HG03039 (cell line): ENCODE measurements at regions not wholly inside any gene's neighbourhood (a gene's known extent, or its start where the extent isn't known, plus 50 kb on each side); places are given as distances from the start of the nearest gene placed in this dataset.
A peak's percentile ranks its signal among the peaks of the same experiment; 100 is the strongest.

Experiments used
- ATAC-seq: cut with Tn5 transposase; IDR thresholded peaks from one replicate; pipeline ENCODE4 v1.9.1; 2021; ENCODE audit warnings: mild to moderate bottlenecking, moderate library complexity; ENCODE audit not compliant: unreplicated experiment

DNA sequence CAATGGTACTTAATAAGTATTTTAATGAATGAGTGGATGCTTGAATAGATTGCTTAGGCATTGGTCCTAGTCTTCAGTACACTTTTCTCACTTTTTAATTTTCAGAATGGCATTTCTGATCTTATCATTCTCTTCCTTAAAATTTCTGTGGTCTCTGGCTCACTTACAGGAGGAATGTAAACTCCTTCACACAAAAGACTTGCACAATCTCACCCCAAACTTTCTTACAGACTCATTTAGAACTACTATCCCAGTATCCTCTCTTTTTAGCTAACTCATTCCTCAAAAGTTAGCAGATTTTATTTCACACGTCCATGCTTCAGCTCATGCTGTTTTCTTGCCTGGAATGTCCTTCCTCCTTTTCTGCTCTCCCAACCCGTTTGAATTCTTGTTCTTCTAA is 350.1 kb downstream of the GRXCR1 start:
- ATAC-seq, result no peak

DNA sequence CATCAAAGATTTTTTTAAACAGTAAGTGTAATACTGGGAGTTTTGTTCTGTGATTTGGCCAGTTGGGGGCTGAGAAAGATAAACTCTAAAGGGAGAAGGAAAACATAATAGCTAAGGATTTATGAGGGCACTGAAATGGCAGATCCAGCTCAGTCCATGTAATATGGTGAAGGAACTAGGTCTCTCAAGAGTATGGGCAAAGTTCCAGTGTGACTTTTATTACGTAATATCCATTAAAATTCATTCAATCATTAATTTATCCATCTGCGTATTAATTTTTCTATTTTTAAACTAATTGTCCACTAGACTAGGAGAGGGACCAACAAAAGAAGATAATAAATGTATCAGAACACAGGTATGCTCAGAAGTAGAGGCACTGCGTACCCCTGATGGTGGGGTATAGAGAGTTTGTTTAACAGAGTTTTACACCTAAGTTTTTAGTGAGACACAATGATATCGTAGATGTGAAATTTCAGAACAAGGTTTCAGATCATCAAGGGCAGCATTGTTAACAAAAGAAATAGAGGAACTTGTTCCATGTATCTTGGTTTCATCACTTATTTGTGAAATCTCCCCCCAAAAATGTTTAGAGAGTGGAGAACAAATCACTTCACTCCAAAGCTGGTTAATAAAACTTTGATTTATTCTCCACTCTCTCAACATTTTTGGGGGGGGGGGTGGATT is 351.1 kb downstream of the GRXCR1 start:
- no peak for ATAC-seq

DNA sequence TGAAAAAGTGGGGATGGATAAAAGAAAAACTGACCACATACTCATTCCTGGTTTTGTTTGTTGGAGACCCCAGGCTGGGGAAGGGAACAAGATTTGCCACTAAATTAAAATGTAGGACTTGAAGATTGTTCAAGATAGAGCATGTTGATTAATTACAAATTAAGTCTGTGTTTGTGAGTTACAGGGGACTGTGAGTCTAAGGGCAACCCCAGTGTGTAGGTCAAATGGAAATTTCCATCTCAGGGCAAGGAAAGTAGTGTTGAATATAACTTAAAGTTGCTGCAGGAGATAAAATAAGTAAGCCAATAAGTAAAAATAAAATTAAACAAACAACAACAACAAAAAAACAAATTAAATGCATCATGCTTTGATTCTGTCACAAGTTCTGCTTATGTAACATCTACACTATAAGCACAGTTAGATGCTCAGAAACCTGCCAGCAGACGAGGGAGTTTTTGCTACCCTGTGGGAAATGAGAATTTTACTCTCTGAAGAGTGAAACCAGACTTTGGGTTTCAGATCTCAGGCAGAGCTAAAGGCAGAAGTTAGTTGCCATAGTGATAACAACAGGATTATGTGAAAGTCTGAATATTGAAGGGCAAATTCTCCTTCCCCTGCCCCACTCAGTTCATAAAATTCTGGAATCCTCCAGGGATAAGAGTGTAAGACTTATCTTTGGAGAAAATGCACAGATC is 352.3 kb downstream of the GRXCR1 start:
- ATAC-seq, result peak; percentile 98

DNA sequence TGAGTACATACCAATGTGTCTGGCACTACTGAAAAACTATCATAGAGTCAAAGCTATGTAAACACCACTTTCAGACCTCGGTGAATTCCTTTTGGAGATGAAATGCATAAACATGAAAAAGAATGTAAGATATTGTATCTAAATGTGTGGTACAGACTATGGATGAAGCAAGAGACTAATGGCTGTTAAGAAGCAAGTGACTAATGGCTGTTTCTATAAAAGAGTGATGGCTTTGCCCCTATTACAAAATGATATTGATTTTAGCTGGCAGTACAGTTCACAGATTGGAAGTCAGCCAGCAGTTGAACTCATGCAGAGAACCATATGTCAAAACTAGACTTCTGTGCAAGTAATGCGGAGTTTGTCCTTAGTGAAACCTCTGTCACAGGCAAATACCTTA is 359.3 kb downstream of the GRXCR1 start:
- ATAC-seq, result no peak

DNA sequence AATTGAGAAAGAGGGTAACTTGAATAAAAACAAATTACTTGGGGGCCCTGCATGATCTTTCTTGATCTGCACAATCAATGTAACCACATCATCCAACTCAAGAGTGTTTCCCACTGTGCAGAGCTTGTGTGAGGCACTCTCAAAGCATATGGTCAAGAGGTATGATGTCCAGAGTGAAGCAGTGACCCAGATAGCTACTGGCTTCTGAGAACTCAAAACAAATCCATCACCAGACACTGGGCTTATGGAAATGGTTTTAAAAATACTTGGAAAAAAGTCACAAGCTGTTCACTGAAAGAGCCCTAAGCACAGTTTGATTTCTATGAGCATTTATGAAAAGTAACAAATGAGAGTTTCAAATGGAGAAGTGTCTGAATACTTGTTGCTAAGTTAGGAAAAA is 361.0 kb downstream of the GRXCR1 start:
- ATAC-seq, result no peak

DNA sequence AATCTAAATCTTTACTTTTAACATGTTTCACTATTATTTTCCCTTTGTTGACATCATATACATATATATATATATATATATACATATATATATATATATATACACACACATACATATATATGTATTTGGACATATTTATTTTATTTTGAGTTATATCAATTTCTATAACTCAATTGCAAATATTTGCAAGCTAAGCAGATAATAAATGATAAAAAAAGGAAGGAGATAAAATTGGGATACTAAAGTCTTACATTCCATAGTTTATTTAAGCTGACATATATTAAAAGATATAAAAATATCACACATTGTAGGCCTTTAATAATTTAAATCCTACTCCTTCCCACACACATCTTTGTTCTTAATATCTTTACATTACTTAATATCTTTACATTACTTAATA is 372.2 kb downstream of the GRXCR1 start:
- no peak for ATAC-seq

DNA sequence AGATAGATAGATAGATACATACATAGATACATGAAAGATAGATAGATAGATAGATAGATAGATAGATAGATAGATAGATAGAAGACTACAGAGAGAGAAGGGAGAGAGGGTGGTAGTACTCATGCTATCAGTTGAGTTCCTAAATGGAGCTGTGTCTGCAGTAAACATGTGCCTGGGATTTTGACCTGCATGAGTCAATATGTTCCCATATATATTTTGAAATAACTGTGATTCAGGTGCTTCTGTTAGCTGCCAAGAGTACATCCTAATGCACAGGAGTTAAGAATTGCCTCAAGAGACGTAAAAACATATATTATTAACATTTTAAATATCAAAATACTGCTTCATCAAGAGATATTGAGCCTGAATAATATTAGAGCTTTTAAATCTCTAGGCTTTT is 379.4 kb downstream of the GRXCR1 start:
- no peak for ATAC-seq

DNA sequence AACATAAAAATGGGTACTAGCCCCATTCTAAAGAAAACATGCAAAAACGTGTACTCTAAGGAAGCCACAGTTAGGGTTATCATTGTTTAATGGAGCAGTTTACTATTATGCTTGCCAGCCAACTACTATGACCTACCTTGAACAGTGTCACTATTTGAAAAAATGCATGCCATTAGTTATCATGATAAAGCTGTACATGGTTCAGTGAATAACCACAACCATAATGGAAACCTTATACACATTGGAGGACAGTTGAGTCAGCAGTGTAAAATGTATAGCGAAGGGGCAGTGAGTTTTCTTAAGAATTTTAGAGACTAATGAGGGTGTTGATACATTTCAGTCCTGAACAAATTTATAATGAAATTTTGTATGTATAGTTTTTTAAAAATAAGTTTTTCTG is 381.9 kb downstream of the GRXCR1 start:
- no peak for ATAC-seq

DNA sequence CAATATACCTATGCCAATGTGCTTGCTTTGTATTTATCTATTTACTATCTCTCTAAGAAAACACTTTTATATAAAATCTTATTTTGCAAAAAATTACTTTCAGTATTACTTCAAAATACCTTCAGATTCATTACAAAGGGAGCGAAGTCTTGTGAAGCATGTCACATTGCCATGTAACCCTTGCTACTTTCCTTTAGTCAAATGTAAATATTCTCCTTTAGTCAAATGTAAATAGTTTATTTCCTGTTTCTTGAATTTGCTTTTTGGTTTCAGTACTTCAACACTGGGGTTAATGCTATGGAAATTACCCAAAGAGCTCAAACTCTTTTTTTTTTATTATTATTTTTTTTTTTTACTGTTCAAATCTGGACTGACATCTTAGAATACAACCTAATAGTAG is 383.3 kb downstream of the GRXCR1 start:
- ATAC-seq, result no peak

DNA sequence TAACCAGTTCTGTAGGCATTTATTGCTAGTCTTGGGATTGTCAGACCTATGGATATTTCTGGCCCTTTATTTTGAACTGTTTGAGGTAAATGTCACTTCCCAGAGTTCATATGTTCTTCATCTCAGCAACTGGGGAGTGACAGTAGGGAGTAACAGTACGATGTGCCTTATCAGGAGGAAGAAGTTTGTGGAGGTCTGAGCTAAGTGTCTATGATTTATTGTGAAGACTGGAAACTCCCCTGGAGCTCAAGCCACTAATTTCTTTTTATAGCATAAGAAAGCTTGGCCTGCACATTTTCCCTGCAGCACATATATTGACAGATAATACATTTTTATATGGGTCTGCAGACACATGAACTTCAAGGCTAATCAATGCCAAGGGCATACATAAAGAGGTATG is 383.8 kb downstream of the GRXCR1 start:
- no peak for ATAC-seq

DNA sequence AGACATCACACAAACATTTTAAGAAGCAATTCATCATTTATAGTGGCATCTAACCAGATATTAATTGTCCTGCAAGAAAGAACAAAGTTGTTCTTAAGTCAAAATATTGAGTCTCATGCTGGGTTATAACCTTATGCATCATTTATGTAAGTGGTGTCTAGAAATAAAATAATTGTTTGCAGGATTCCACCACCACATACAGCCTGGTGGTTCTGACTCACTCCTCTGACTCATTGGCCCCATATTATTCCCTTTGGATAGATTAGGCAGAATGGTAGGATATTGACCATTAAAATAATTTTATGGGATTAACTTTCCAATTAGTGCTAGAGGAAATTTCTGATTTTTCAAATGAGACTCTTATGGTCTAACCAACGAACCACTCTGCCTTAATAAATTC is 384.5 kb downstream of the GRXCR1 start:
- no peak for ATAC-seq

DNA sequence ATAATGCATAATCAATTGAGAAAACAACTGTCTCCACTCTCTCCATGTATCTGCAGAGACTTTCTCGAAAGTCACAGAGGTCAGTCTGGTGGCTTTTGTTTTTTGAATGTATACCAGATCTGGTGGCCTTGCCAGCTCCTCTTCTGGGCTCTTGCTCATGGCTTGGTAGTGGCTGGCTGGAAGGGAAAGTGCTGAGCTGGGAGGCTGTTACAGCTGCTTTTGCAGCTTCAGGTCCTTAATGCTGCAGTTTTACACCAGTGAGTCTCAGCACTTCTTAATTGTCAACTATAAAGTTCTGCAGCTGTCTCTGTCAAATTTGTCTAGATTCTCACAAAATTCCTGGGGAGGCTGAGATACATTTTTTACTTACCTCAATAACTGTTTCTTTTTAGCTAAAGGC is 390.0 kb downstream of the GRXCR1 start:
- ATAC-seq, result no peak

DNA sequence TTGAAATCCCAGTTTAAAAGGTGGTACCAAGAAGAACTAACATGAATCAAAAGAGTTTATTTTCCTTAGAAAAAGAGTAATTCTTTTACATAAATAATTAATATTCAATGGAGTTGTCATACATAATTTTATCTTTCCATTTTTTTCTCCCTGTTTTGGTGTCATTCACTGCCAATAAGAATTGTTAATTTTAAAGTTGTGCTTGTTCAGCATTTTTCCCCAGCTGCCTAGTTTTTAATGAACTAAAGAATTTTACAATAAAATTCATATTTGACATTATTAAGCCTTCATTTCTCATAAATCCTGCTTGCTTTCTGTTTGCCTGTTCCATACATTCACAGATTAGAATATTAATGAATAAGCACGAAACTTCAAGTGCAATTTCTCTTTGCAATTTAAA is 393.6 kb downstream of the GRXCR1 start:
- ATAC-seq, result no peak

DNA sequence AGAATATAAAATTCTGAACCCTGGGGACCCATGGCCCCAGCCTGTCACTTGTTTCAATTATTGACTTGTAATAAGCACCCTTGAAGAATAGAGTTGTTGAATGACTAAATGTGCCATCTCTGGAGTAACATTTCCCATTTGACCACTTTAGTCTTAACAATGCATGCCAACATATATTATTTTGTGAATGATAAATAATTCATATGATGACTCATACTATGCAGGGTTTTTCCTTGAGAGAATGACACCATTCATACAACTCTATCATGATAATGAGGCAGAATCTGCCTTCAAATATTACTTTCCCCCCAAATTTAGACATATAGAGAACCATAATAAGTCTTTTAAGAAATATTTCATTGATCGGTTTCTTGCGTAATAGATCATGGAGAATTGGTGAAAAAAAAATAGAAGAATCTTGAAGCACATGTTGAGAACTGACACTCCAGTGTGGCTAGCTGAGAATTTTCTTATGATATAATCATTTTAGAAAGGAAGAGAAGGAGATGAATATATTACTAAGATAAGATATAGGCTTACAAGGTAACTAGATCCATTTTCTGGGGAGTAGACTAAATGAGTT is 404.5 kb downstream of the GRXCR1 start:
- no peak for ATAC-seq

DNA sequence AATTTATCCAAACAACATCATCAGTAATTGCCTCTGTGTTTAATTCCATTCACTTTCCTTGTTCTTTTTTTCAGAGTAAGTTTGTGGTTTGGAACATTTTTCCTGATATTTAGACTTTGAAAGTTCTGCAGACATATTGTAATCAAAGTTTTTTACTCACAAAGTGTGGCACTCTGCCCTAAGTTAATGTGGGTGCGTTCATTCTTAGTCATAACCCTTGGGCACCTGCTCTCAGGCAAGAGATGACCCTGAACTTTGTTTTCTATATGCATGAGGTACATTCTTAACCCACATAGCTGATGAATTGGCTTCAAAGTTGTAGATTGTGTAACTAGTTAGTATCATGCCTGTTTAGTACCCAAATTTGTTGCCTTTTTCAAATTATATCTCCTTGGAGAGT is 424.3 kb downstream of the GRXCR1 start:
- ATAC-seq, result no peak

DNA sequence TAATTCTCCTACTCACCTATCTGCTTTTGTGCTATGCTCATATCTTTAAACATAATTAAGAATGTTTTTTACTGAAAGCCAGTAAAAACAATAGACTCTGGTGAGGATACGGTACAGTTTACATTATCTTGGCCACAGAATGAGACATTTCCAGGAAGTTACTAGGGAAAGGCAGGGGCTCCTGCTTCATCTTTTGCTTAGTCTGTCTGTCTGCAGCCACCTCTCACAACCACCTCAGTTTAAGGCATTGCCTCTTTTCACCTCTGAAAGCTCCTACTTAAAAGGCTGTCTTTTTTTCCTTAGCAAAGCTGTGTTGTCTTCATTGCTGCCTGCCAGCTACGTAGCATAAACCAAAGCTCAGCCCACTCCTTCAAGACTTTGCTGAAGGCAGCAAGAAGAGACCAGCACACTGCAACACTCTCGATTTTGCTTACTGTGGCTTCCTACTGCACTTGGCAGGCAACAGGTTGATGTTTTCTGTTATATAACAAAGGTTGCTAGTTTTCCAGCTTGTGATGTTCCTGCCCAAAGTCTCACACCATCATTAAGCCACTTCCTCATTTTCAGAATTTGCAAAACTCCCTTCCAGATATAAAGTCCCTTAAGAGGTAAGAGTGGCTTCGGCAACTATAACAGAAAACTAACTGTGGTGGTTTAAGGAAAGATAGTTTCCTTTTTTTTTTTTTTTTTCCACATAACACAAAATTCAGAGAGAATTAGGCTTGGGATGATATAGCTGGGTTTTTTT is 432.9 kb downstream of the GRXCR1 start:
- ATAC-seq, result no peak

DNA sequence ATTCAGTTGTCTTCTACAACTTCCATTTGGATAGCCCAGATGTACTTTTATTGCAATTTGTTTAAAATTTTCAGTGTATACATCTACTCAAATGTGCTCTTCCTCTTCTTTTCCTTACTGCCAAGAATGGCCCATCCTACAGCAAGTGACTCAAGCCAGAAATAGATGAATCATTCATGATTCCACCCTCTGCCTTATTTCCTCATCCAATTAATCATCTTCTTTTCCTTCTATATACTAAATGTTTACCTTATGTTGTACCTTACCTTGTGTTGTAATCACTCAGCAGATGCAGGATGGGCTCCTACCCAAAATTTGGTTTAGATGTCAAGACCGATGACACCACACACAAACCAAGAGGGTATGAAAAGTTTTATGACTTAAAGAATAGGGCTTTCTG is 437.8 kb downstream of the GRXCR1 start:
- ATAC-seq, result no peak

DNA sequence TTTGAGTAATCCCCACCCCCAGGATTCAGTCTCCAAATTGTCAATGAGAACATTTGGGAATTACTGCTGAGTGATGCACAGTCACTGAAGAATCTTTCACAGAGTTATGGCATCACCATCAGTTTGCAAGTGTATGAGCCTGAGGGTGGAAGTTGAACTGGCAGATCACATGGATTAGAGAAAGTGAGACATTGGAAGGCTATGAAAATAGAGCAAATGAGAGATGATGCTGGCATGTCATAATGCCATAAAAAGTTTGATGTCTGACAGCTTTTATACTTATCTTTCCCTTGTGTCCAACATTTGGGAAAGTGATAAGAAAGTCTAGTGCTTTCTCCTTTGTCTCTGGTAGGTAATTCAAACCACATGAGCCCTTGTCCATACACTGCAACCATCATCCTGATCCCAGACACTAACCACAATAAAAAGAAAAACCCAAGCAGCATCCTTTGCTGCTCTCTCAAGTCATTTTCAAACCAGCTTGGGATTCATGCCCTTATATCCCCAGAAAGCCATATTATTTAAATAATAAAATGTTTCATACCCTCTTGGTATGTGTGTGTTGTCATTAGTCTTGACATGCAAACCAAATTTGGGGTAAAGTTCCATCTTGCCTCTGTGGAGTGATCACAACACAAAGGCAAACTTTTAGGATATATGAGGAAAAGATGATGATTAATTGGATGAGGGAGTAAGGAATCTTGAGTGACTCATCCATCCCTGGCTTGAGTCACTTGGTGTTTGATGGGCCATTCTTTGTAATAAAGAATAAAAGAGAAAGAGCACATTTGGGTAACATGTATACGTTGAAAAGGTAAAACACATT is 438.9 kb downstream of the GRXCR1 start:
- no peak for ATAC-seq

DNA sequence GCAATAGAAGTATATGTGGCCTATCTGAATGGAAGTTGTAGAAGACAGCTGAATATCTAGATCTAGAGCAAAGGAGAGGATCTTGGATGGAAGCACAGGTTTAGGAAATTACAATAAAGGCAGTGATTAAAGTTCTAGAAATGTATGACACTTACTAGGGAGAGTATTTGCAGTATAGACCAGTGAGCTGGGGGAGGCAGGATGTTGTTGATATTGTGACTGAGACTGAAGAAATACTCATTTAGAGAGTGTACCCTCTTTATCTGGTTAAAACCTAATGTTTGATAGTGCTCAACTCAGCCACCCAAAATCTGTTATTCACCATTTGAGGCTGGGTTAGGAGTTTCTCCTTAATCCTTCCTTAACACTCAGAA is 439.5 kb downstream of the GRXCR1 start:
- ATAC-seq, result no peak

DNA sequence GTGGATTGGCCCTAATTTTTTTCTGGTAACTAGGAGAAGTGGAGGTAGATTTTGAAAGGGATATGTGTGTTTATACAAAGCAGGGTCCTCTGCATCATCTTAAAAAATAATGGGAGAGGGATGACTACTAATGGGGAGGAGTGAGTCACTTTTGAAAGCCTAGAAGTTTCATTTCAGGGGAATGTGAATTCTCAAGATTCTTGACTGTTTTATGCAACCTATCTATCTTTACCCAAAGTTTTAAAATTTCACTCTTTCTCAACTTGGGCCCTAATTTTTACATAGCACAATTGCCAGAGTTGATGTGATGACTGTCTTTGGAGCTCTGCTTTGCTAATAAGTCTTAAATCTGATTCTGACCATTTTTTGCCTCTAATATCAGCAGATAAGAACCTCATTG is 445.2 kb downstream of the GRXCR1 start:
- no peak for ATAC-seq

DNA sequence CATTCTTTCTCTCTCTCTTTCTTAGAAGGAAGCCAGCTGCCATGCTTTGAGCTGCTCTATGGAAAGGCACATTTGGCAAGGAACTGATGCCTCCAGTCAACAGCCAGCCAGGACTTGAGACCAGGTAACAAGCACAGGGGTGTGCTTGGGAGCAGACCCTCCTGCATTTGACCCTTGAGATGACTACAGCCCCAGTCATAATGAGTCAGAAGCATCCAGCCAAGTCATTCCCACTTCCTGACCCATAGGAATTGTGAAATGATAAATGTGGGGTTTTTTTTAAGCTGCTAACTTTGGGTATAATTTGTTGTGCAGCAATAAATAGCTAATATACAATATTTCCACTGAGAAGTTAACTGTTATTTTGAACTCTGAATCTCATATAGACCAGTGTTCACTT is 446.9 kb downstream of the GRXCR1 start:
- ATAC-seq, result no peak
